ENCODE measurements at regions not wholly inside any gene's neighbourhood (a gene's known extent, or its start where the extent isn't known, plus 50 kb on each side); places are given as distances from the start of the nearest gene placed in this dataset.
"Not testable (repeated sequence)": the region's sequence is repeated elsewhere in the genome, so short reads cannot be mapped to it uniquely, and the experiment has no call there.

DNA sequence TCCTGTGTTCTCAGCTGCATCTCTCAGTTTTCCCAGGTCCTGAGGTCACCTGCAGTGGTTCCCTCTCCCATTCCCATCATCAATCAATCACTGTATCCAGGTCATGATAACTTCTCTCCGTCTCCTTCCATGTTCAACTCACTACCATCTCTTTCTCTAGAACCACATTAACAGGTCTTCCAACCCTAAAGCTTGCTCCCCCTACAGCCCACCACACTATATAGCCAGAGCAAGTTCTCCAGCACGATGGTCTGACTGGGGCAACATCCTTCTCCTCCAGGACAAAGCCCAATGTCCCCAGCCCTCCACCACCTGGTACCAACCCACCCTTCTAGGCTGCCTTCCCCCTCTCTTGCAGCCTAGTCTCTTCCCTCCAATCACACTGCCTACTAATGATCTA lies 241.6 kb downstream of the CDK5RAP2 start:
- no peak for DNase-seq

DNA sequence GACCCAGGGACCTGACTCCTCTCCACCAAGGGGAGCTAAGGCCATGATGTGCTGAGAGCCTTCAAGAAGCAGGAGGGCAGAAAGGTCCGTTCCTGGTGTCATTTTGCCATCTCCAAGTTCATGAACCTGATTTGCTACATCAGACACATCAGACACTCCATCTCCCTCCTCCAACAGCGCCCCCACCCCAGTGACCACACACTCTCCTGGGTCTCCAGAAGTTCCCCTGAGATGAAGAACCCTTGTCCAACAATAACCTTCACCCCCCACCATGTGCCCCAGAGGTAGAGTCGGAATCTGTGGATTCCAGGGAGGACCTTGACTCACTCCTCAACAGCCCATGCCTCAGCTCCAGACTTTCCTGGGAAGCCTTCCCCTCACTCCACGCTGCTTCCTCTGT lies 242.8 kb downstream of the CDK5RAP2 start:
- DNase-seq: no peak

GRCh38 chr9:120336753-120337090 lies 243.2 kb downstream of the CDK5RAP2 start:
- no peak for DNase-seq

- DNase-seq: no peak
These were observed 243.8 kb downstream of the CDK5RAP2 start for GRCh38 chr9:120336021-120336752.

GRCh38 chr9:120331913-120332312 lies 248.1 kb downstream of the CDK5RAP2 start:
- DNase-seq: no peak

DNA sequence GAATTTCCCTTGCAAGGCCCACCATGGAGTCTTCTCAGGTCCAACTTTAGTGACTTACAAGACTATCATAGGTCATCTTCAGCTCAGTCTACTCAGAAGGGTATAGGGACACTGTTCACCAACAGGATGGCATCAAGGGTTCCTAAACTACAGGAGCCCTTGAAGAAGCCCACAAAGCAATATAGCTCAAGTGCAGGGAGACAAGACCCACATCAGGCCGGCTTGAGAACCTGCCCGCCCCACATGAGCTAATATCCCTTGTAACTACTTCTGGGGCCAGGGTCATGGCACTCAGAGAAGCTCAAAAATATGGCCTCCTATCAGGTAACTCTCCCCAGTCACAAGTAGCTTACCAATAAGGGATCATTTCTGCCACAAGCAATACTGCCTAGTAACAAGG lies 249.9 kb downstream of the CDK5RAP2 start:
- DNase-seq: no peak

DNA sequence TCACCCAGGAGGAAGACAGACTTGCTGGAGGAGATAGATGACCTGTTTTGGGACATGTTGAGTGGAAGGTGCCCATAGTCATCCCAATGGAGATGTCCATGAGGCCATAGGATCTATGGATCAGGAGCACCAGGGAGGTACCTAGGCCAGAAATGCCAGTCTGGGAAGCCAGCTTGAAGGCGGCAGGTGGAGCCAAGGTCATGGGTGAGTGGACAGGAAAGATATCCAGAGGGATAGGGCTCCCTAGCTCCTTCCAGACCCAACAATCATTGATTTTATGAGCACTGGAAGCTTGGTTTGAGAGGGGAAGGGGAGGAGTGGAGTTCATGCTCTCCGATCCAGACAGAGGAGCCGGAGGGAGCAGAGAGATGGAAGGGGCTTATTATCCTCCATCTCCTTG lies 252.6 kb downstream of the CDK5RAP2 start:
- DNase-seq: no peak

GRCh38 chr9:120326049-120326693 lies 253.8 kb downstream of the CDK5RAP2 start:
- no peak for DNase-seq

- no peak for DNase-seq
These were observed 254.8 kb downstream of the CDK5RAP2 start for GRCh38 chr9:120324996-120325642.

GRCh38 chr9:120324461-120324860 lies 255.5 kb downstream of the CDK5RAP2 start:
- DNase-seq: no peak

DNA sequence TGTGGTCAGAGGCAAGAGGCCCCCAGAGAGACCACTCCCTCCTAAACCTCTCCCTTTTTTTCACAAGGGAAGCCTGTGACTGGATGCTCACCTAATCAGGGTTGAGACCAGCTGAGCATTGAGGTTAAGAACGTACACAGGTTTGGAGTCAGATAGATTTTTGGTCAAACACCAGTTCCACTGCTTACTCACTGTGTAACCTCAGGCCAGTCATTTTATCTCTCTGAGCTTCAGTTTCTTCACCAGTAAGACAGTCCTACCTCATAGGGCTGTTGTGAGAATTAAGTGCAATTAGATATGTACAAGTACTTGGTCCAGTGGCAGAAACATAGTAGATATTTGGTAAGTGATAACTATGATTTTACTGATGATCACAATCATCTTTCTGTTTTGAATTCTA lies 256.8 kb downstream of the CDK5RAP2 start:
- no peak for DNase-seq

- no peak for DNase-seq
These were observed 260.5 kb downstream of the CDK5RAP2 start for GRCh38 chr9:120319452-120319851.

DNA sequence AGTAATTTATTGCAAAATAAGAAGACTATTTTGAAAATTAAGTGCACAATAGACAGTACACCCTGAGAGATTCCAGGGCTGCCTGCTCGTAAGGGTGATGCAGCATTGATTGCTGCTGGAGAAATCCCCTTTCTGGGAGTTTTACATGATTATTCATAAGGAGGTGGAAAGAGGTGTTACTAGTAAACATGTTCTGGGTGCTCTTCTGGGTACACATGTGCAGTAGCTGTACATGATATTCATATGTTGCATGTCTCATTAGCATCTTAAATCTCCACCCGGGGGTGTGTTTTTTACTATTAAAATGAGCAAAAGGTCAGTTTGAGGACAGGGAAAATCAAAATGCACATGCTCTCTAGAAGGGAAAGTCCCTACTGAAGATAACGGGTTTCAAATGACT lies 264.8 kb downstream of the CDK5RAP2 start:
- DNase-seq: no peak

DNA sequence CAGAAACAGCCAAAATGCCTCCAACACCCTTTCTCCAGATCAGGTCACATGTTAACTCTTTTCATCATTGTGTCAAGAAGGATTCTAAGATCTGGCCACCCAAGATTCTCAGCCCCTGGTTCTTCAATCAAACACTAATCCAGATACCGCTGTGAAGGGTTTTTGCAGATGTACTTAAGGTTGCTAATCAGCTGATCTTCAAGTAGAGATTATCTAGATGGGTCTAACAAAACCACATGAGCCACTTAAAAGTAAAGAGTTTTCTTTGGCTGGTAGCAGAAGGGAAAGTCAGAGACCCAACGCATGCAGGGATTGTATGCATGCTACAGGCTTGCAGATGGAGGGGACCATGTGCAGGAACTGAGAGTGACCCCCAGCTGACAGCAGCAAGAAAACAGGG lies 267.9 kb downstream of the CDK5RAP2 start:
- no peak for DNase-seq

DNA sequence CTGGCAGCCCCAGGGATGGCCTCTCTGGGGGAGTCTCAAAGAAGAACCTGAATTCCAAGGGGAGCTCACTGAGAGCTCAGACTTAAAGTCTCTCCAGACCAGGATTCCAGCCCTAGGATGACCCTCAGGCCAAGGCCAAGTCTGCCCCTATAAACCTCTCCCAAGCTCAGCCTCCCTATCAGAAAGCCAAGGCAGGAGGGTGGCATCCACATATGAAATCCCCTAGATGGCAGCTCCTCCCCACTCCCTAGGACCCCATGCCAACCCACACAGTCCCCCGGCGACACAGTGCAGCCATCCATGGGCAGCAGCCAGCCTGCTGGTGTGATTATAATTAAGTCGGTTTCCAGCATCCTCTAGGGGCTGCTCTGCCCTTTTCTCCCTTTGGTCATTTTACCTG lies 269.9 kb downstream of the CDK5RAP2 start:
- no peak for DNase-seq

GRCh38 chr9:120308495-120308894 lies 271.5 kb downstream of the CDK5RAP2 start:
- DNase-seq: no peak

DNA sequence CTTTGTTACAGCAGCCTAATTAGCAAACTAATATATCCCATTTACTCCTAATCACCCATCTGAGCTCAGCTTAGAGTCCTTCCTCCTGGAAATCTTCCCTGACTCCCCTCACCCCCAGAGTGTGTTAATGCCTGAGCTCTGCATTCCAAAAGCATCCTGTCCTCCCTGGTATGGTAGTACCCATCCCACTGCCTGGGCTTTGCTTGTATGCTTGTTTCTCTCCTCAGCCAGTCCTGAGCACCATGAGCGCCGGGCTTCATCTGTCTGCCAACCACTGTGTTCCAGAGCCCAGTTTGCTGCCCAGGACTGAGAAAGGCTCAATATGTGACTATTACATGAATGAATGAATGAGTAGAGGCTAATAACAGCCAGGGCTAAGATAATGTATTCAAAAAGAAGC lies 272.4 kb downstream of the CDK5RAP2 start:
- DNase-seq: no peak

- no peak for DNase-seq
These were observed 273.4 kb downstream of the CDK5RAP2 start for GRCh38 chr9:120306561-120306960.

DNA sequence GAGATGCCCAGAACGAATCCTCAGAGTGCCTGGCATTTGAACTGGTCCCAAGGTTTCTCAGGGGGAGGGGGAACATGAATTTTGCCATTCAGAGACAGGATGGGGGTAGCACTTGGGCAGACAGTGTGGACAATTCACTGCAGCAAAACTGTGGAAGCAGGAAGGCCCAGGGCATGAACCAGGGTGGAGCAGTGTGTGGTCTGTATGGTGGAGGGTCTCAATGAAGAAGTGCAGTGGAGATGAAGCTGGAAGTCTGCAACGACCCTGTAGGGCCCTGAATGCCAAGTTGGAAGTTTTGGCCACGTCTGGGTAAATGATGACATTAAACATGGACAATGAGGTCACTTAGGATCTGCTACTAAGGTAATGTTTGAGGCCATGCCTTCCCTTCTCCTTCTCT lies 273.9 kb downstream of the CDK5RAP2 start:
- DNase-seq: no peak

GRCh38 chr9:120304896-120305295 lies 275.1 kb downstream of the CDK5RAP2 start:
- DNase-seq: not testable (repeated sequence)

- no peak for DNase-seq
These were observed 276.4 kb downstream of the CDK5RAP2 start for GRCh38 chr9:120303519-120303918.

DNA sequence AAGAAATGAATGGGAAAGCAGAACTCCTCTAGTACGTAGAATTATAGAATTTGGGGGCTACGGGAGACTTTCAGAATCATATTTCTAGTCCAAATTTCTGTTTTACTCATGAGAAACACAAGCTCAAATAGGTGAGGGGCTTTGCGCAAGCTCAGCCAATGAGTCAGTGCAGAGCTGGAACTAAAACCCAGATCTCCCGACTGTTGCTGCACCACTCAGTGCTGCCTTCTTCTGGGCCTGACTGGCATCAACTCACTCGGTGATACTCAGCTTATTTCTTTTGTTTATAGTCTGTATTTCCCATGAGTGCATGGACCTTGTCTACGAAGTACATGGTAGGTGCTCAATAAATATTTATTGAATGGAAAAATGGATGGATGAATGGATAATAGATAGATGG lies 280.2 kb downstream of the CDK5RAP2 start:
- no peak for DNase-seq

GRCh38 chr9:120294003-120294402 lies 286.0 kb downstream of the CDK5RAP2 start:
- DNase-seq: no peak

GRCh38 chr9:120292606-120293005 lies 287.4 kb downstream of the CDK5RAP2 start:
- DNase-seq: no peak
